Liver (tissue), 8 donors: ENCODE measurements at regions not wholly inside any gene's neighbourhood (a gene's known extent, or its start where the extent isn't known, plus 50 kb on each side); places are given as distances from the start of the nearest gene placed in this dataset.

Source experiments
- DNase-seq: peaks from one replicate; pipeline ENCODE4 v3.0.0-alpha.2; 2017; ENCODE audit warnings: low spot score
- H3K27ac ChIP-seq, 2 donors: one replicate each; pipeline ENCODE4 v1.7.0; 2013; ENCODE audit warnings: inconsistent platforms in 2 of 2, low read length in 2 of 2, control low read depth in 1 of 2, low read depth in 1 of 2, mild to moderate bottlenecking in 1 of 2
- H3K27me3 ChIP-seq, 4 donors: one replicate each; pipeline versions ENCODE4 v1.6.1 to v1.7.0; 2013; ENCODE audit warnings: low read length in 3 of 4, inconsistent platforms in 1 of 4, mild to moderate bottlenecking in 1 of 4, moderate library complexity in 1 of 4; ENCODE audit not compliant: control insufficient read depth in 4 of 4, insufficient read depth in 4 of 4
- H3K36me3 ChIP-seq, 4 donors: one replicate each; pipeline versions ENCODE4 v1.6.1 to v1.7.0; 2013; ENCODE audit warnings: low read length in 3 of 4, mild to moderate bottlenecking in 3 of 4, low read depth in 1 of 4, moderate library complexity in 1 of 4; ENCODE audit not compliant: control insufficient read depth in 4 of 4, insufficient read depth in 3 of 4
- H3K4me1 ChIP-seq, 4 donors: one replicate each; pipeline versions ENCODE4 v1.6.1 to v1.7.0; 2013; ENCODE audit warnings: low read length in 3 of 4, mild to moderate bottlenecking in 3 of 4, moderate library complexity in 1 of 4; ENCODE audit not compliant: control insufficient read depth in 4 of 4, insufficient read depth in 4 of 4
- H3K4me3 ChIP-seq, 3 donors: one replicate each; pipeline versions ENCODE4 v1.6.1 to v1.7.0; 2013; ENCODE audit warnings: low read length in 3 of 3, control low read depth in 1 of 3, low read depth in 1 of 3, mild to moderate bottlenecking in 1 of 3
- H3K9ac ChIP-seq, 2 donors: one replicate each; pipeline ENCODE4 v1.7.0; 2013; ENCODE audit warnings: low read length in 2 of 2, mild to moderate bottlenecking in 2 of 2, moderate library complexity in 2 of 2, control low read depth in 1 of 2, low read depth in 1 of 2
- H3K9me3 ChIP-seq, 4 donors: one replicate each; pipeline versions ENCODE4 v1.6.1 to v1.7.0; 2013; ENCODE audit warnings: low read length in 3 of 4; ENCODE audit not compliant: control insufficient read depth in 4 of 4
- EGR1 ChIP-seq, 2 donors: IDR thresholded peaks; 2 replicates each; pipeline ENCODE4 v1.6.1; 2016 to 2018; ENCODE audit warnings: antibody characterized with exemption in 2 of 2, low read depth in 2 of 2
- FOXA1 ChIP-seq: IDR thresholded peaks from 2 replicates; pipeline ENCODE4 v1.6.1; 2016; ENCODE audit warnings: antibody characterized with exemption
- FOXA2 ChIP-seq: IDR thresholded peaks from 2 replicates; pipeline ENCODE4 v1.6.1; 2016; ENCODE audit warnings: antibody characterized with exemption
- GABPA ChIP-seq, 2 donors: IDR thresholded peaks in 1 of 2; conservative IDR thresholded peaks in 1 of 2; 2 replicates each; pipeline ENCODE4 v1.6.1; 2016; ENCODE audit warnings: antibody characterized with exemption in 2 of 2, mild to moderate bottlenecking in 1 of 2, moderate library complexity in 1 of 2
- HNF4A ChIP-seq, 2 donors: conservative IDR thresholded peaks; 2 replicates each; pipeline ENCODE4 v1.6.1; 2016; ENCODE audit warnings: antibody characterized with exemption in 2 of 2, mild to moderate bottlenecking in 2 of 2
- HNF4G ChIP-seq: IDR thresholded peaks from 2 replicates; pipeline ENCODE4 v1.6.1; 2016; ENCODE audit warnings: antibody characterized with exemption
- JUND ChIP-seq, 2 donors: IDR thresholded peaks; 2 replicates each; pipeline ENCODE4 v1.6.1; 2016; ENCODE audit warnings: antibody characterized with exemption in 2 of 2
- NR2F2 ChIP-seq: IDR thresholded peaks from 2 replicates; pipeline ENCODE4 v1.6.1; 2016; ENCODE audit warnings: antibody characterized with exemption
- RAD21 ChIP-seq, 2 donors: IDR thresholded peaks; 2 replicates each; pipeline ENCODE4 v1.6.1; 2016; ENCODE audit warnings: antibody characterized with exemption in 2 of 2, mild to moderate bottlenecking in 2 of 2
- RXRA ChIP-seq, 2 donors: IDR thresholded peaks; 2 replicates each; pipeline ENCODE4 v1.6.1; 2017 to 2018; ENCODE audit warnings: antibody characterized with exemption in 2 of 2, mild to moderate bottlenecking in 1 of 2
- SP1 ChIP-seq: IDR thresholded peaks from 2 replicates; pipeline ENCODE4 v1.6.1; 2018; ENCODE audit warnings: antibody characterized with exemption, mild to moderate bottlenecking
- TAF1 ChIP-seq: conservative IDR thresholded peaks from 2 replicates; pipeline ENCODE4 v1.6.1; 2016; ENCODE audit warnings: antibody characterized with exemption, mild to moderate bottlenecking
- YY1 ChIP-seq: IDR thresholded peaks from 2 replicates; pipeline ENCODE4 v1.6.1; 2016; ENCODE audit warnings: antibody characterized with exemption, mild to moderate bottlenecking
- WGBS: extraction: QIAGEN DNeasy Blood & Tissue Kit; methylation state at CpG from one replicate; pipeline ENCODE4 v1.1.7; 2013; 5-methylcytosine and 5-hydroxymethylcytosine counted together
- TF ChIP-seq, protein P1 (sequence below): IDR thresholded peaks from 2 replicates; pipeline ENCODE4 v1.6.1; 2016; ENCODE audit warnings: antibody characterized with exemption
- TF ChIP-seq, protein P2 (sequence below): IDR thresholded peaks from 2 replicates; pipeline ENCODE4 v1.6.1; 2016; ENCODE audit warnings: antibody characterized with exemption
- TF ChIP-seq, protein P3 (sequence below): IDR thresholded peaks from 2 replicates; pipeline ENCODE4 v1.6.1; 2016; ENCODE audit warnings: antibody characterized with exemption
- TF ChIP-seq, protein P4 (sequence below): fragments of 150-350 bp; IDR thresholded peaks from 2 replicates; pipeline ENCODE4 v1.5.1; 2017; ENCODE audit warnings: improper control_type of control experiment, low read depth, low read length; ENCODE audit not compliant: missing input control
- TF ChIP-seq, protein P5 (sequence below): IDR thresholded peaks from 2 replicates; pipeline ENCODE4 v1.6.1; 2016; ENCODE audit warnings: antibody characterized with exemption, mild to moderate bottlenecking
- donor health status: healthy.
- donor health status: healthy.
- donor health status: healthy.
- donor health status: healthy.
- donor health status: healthy.

DNA sequence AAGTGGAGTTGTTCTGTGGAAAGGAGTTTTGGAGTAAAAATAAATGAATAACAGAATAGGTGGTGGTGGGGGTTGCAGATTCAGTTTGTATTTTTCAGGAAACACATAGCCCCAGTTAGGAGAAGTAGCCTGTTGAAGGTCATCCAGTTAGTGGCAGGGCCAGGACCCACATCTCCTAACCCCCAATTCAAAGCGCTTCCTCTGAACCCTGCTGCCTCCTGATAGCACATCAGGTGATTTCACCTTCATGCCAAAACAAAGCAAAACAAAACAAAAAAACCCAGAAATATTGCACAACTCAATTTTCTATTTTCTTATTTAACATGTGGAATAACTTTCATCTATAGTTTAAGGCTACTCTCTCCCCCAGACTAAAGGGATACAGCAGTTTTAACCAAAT is 112.3 kb upstream of the UGP2 start:
- H3K4me3 ChIP-seq: peak overlapping the region in 2 of 3 donors; percentile 1 to 31
- TF ChIP-seq FOXA1 (no peak), GABPA (IDR thresholded peaks at IDR 0.05 in 1 of 2, conservative IDR thresholded peaks at IDR 0.05 in 1 of 2) (peak in 1 of 2 donors; percentile 30), RAD21 (IDR thresholded peaks at IDR 0.05) (peak; percentile 47 to 53), NR2F2 (peak; percentile 57), HNF4A (conservative IDR thresholded peaks at IDR 0.05) (peak; percentile 64 to 79), YY1 (peak; percentile 50), TAF1 (peak; percentile 57), JUND (IDR thresholded peaks at IDR 0.05) (peak; percentile 33 to 63), RXRA (IDR thresholded peaks at IDR 0.05) (peak; percentile 82 to 93), HNF4G (no peak), SP1 (peak; percentile 64), EGR1 (IDR thresholded peaks at IDR 0.05; ENCODE audit: low read depth in 2 of 2) (peak in 1 of 2 donors; percentile 67), FOXA2 (peak; percentile 7)
- TF ChIP-seq, protein P1, sequence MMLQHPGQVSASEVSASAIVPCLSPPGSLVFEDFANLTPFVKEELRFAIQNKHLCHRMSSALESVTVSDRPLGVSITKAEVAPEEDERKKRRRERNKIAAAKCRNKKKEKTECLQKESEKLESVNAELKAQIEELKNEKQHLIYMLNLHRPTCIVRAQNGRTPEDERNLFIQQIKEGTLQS: no peak
- TF ChIP-seq, protein P2, sequence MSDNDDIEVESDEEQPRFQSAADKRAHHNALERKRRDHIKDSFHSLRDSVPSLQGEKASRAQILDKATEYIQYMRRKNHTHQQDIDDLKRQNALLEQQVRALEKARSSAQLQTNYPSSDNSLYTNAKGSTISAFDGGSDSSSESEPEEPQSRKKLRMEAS: peak; percentile 78
- TF ChIP-seq, protein P3, sequence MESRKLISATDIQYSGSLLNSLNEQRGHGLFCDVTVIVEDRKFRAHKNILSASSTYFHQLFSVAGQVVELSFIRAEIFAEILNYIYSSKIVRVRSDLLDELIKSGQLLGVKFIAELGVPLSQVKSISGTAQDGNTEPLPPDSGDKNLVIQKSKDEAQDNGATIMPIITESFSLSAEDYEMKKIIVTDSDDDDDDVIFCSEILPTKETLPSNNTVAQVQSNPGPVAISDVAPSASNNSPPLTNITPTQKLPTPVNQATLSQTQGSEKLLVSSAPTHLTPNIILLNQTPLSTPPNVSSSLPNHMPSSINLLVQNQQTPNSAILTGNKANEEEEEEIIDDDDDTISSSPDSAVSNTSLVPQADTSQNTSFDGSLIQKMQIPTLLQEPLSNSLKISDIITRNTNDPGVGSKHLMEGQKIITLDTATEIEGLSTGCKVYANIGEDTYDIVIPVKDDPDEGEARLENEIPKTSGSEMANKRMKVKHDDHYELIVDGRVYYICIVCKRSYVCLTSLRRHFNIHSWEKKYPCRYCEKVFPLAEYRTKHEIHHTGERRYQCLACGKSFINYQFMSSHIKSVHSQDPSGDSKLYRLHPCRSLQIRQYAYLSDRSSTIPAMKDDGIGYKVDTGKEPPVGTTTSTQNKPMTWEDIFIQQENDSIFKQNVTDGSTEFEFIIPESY: peak; percentile 75
- TF ChIP-seq, protein P4, sequence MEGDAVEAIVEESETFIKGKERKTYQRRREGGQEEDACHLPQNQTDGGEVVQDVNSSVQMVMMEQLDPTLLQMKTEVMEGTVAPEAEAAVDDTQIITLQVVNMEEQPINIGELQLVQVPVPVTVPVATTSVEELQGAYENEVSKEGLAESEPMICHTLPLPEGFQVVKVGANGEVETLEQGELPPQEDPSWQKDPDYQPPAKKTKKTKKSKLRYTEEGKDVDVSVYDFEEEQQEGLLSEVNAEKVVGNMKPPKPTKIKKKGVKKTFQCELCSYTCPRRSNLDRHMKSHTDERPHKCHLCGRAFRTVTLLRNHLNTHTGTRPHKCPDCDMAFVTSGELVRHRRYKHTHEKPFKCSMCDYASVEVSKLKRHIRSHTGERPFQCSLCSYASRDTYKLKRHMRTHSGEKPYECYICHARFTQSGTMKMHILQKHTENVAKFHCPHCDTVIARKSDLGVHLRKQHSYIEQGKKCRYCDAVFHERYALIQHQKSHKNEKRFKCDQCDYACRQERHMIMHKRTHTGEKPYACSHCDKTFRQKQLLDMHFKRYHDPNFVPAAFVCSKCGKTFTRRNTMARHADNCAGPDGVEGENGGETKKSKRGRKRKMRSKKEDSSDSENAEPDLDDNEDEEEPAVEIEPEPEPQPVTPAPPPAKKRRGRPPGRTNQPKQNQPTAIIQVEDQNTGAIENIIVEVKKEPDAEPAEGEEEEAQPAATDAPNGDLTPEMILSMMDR: no peak
- TF ChIP-seq, protein P5, sequence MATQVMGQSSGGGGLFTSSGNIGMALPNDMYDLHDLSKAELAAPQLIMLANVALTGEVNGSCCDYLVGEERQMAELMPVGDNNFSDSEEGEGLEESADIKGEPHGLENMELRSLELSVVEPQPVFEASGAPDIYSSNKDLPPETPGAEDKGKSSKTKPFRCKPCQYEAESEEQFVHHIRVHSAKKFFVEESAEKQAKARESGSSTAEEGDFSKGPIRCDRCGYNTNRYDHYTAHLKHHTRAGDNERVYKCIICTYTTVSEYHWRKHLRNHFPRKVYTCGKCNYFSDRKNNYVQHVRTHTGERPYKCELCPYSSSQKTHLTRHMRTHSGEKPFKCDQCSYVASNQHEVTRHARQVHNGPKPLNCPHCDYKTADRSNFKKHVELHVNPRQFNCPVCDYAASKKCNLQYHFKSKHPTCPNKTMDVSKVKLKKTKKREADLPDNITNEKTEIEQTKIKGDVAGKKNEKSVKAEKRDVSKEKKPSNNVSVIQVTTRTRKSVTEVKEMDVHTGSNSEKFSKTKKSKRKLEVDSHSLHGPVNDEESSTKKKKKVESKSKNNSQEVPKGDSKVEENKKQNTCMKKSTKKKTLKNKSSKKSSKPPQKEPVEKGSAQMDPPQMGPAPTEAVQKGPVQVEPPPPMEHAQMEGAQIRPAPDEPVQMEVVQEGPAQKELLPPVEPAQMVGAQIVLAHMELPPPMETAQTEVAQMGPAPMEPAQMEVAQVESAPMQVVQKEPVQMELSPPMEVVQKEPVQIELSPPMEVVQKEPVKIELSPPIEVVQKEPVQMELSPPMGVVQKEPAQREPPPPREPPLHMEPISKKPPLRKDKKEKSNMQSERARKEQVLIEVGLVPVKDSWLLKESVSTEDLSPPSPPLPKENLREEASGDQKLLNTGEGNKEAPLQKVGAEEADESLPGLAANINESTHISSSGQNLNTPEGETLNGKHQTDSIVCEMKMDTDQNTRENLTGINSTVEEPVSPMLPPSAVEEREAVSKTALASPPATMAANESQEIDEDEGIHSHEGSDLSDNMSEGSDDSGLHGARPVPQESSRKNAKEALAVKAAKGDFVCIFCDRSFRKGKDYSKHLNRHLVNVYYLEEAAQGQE: peak; percentile 74
- no peaks in the 10 kb centered on the region for H3K36me3 ChIP-seq
- H3K9me3 ChIP-seq: no peaks in the 10 kb centered on the region
- peak overlapping the region; percentile 87 to 88 for H3K27ac ChIP-seq
- 40% methylated on average over 1 of the region's 1 CpG for WGBS
- no peaks in the 10 kb centered on the region for H3K27me3 ChIP-seq
- peaks cover 0 to 22% (median 14%) of the 10 kb centered on the region in 4 donors for H3K4me1 ChIP-seq
- no peak for DNase-seq
- H3K9ac ChIP-seq: peak overlapping the region; percentile 42 to 49
